Colonic mucosa (tissue), 4 donors: ENCODE measurements at regions not wholly inside any gene's neighbourhood (a gene's known extent, or its start where the extent isn't known, plus 50 kb on each side); places are given as distances from the start of the nearest gene placed in this dataset.

Experiments
- DNase-seq: peaks from one replicate; pipeline ENCODE4 v3.0.0-alpha.2; 2020
- H3K27ac ChIP-seq: fragments of 200-600 bp; one replicate; pipeline ENCODE4 v1.8.0; 2021
- H3K27me3 ChIP-seq: fragments of 200-600 bp; one replicate; pipeline ENCODE4 v1.8.0; 2021
- H3K36me3 ChIP-seq: fragments of 200-600 bp; one replicate; pipeline ENCODE4 v1.8.0; 2021
- H3K4me1 ChIP-seq: fragments of 200-600 bp; one replicate; pipeline ENCODE4 v1.8.0; 2021; ENCODE audit warnings: mild to moderate bottlenecking
- H3K4me3 ChIP-seq: fragments of 200-600 bp; one replicate; pipeline ENCODE4 v1.8.0; 2021
- H3K9ac ChIP-seq, 2 donors: one replicate each; pipeline ENCODE4 v1.7.0; 2013; ENCODE audit warnings: control low read depth in 2 of 2, low read depth in 2 of 2, low read length in 2 of 2
- H3K9me3 ChIP-seq: fragments of 200-600 bp; one replicate; pipeline ENCODE4 v1.8.0; 2021
- intact Hi-C: fragments of 100-400 bp; cut with DNase I; formaldehyde crosslinking; loops from one replicate; pipeline ENCODE4 v1.14.1; 2022
- TF ChIP-seq, protein P1 (sequence below): fragments of 200-600 bp; IDR thresholded peaks from one replicate; pipeline ENCODE4 v1.8.0; 2022; ENCODE audit warnings: antibody characterized with exemption, mild to moderate bottlenecking
- donor health status: healthy.
- donor health status: DM: no; HTN: no; CAD: no.
- donor health status: DM: no; HTN: no; CAD: no.

DNA sequence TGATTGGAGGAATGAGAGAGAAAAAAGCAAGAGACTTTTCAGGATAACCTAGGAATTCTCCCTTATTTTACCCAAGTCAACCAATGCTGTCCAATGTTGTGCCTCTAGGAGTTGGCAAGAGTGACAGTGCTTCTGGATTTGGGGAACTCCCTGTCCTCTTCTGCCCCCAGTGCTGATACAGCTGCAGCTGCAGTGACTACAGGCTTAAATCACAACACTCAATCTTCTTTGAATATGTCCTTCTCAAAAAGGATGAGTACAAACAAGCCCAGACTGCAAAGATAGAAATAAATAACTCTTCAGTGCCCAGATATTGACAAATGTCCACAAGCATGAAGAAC, 141.0 kb upstream of the COL21A1 start:
- no peak for DNase-seq
- Histone ChIP-seq H3K9ac (no peak overlapping the region), H3K27me3 (no peaks in the 10 kb centered on the region), H3K9me3 (no peaks in the 10 kb centered on the region), H3K27ac (no peak overlapping the region), H3K4me1 (no peaks in the 10 kb centered on the region), H3K4me3 (no peak overlapping the region), H3K36me3 (no peaks in the 10 kb centered on the region)
- intact Hi-C loops: no loop called here
- TF ChIP-seq, protein P1, sequence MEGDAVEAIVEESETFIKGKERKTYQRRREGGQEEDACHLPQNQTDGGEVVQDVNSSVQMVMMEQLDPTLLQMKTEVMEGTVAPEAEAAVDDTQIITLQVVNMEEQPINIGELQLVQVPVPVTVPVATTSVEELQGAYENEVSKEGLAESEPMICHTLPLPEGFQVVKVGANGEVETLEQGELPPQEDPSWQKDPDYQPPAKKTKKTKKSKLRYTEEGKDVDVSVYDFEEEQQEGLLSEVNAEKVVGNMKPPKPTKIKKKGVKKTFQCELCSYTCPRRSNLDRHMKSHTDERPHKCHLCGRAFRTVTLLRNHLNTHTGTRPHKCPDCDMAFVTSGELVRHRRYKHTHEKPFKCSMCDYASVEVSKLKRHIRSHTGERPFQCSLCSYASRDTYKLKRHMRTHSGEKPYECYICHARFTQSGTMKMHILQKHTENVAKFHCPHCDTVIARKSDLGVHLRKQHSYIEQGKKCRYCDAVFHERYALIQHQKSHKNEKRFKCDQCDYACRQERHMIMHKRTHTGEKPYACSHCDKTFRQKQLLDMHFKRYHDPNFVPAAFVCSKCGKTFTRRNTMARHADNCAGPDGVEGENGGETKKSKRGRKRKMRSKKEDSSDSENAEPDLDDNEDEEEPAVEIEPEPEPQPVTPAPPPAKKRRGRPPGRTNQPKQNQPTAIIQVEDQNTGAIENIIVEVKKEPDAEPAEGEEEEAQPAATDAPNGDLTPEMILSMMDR: no peak

DNA sequence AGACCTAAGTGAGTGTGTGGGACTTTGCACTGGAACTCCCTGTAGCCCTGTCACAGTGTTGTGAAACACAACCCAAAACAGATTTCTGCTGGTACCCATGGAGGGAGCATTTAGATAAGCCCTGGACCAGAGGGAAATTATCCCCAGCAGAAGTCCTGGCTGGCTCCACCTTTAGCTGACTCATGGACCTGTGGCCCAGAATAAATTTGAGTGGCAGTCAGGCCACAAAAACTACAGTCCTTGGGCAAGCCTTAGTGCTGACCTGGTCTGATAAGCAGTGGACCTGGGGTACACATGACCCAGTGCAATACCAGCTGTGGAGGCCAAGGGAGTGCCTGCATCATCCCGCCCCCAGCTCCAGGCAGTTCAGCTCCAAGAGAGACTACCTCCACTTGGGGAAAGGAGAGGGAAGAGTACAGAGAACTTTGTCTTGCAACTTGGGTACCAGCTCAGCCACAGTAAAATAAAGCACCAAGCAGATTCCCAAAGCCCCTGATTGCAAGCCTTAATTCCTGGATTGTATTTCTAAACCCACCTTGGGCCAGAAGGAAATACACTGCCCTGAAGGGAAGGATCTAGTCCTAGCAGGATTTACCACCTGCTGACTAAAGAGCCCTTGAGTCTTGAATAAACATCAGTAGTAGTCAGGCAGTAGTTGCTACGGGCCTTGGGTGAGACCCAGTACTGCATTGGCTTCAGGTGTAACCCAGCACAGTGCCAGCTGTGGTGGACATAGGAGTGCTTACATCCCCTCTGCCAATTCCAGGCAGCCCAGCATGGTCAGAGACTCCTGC, 140.4 kb upstream of the COL21A1 start:
- DNase-seq: no peak
- Histone ChIP-seq H3K4me1 (no peaks in the 10 kb centered on the region), H3K4me3 (no peak overlapping the region), H3K27ac (no peak overlapping the region), H3K9me3 (no peaks in the 10 kb centered on the region), H3K27me3 (no peaks in the 10 kb centered on the region), H3K9ac (no peak overlapping the region), H3K36me3 (no peaks in the 10 kb centered on the region)
- intact Hi-C loops: no loop called here
- TF ChIP-seq, protein P1: no peak

DNA sequence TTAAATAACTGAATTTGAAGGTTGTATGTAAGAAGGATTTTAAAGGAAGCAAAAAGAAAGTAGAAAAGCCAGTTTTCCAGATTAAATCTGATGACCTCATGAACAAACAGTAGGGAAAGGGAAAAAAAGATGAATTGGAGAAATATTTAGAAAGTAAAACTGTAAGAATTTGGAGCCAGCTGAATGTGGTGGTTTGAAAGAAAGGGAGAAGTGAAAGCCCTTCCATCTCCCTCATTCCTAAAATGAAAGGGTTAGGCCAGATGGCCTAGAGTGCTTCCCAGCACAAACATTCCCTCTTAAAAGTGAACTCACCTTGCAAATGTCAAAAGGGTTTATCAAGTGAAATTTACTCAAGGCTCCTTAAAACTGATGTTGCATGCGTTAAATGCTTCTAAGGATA, 139.3 kb upstream of the COL21A1 start:
- H3K4me3 ChIP-seq: no peak overlapping the region
- no peaks in the 10 kb centered on the region for H3K4me1 ChIP-seq
- intact Hi-C loops: no loop called here
- no peaks in the 10 kb centered on the region for H3K36me3 ChIP-seq
- TF ChIP-seq, protein P1: no peak
- H3K9ac ChIP-seq: no peak overlapping the region
- no peaks in the 10 kb centered on the region for H3K9me3 ChIP-seq
- DNase-seq: no peak
- no peak overlapping the region for H3K27ac ChIP-seq
- H3K27me3 ChIP-seq: no peaks in the 10 kb centered on the region

DNA sequence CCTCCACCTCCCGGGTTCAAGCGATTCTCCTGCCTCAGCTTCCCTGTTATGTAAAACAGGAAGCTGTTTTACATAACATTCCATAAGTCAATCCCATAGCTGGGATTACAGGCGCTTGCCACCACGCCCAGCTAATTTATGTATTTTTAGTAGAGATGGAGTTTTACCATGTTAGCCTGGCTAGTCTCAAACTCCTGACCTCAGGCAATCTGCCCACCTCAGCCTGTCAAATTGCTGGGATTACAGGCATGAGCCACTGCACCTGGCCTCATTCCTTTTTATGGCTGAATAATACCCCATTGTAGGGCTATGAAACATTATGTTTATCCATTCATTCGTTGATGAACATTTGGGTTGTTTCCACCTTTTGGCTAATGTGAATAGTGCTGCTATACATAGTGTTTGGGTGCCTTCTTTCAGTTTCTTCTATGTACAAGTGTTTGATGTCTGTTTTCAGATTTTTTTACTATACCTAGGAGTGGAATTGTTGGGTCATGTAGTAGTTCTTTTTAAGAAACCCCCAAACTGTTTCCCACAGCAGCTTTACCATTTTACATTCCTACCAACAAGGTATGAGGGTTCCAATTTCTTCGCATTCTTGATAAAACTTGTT, 138.7 kb upstream of the COL21A1 start:
- Histone ChIP-seq H3K9ac (no peak overlapping the region), H3K27me3 (no peaks in the 10 kb centered on the region), H3K4me1 (no peaks in the 10 kb centered on the region), H3K36me3 (no peaks in the 10 kb centered on the region), H3K27ac (no peak overlapping the region), H3K4me3 (no peak overlapping the region), H3K9me3 (no peaks in the 10 kb centered on the region)
- intact Hi-C loops: no loop called here
- no peak for DNase-seq
- TF ChIP-seq, protein P1: no peak

DNA sequence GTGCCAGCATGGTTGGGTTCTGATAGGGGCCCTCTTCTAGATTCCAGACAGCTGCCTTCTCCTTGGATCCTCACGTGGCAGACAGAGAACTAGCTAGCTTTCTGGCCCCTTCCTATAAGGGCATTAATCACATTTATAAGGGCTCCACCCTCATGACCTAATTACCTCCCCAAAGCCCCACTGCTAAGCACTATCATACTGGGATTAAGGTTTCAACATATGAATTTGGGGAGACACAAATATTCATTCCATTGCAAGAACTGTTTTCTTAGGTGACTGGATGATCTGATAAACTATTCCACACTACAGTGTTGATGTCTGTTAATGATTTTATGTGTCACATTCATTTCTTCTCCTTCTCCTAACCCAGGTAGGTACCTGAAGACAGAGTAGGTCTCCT, 135.8 kb upstream of the COL21A1 start:
- Histone ChIP-seq H3K9ac (no peak overlapping the region), H3K4me3 (no peak overlapping the region), H3K36me3 (no peaks in the 10 kb centered on the region), H3K4me1 (no peaks in the 10 kb centered on the region), H3K9me3 (no peaks in the 10 kb centered on the region), H3K27me3 (no peaks in the 10 kb centered on the region), H3K27ac (no peak overlapping the region)
- intact Hi-C loops: no loop called here
- DNase-seq: no peak
- TF ChIP-seq, protein P1: no peak
